Right lobe of liver (tissue), 4 donors: ENCODE measurements at regions not wholly inside any gene's neighbourhood (a gene's known extent, or its start where the extent isn't known, plus 50 kb on each side); places are given as distances from the start of the nearest gene placed in this dataset.

Source experiments
- POLR2A ChIP-seq: fragments of 450-650 bp; IDR thresholded peaks from one replicate; pipeline ENCODE4 v1.6.1; 2017; ENCODE audit warnings: antibody characterized with exemption, mild to moderate bottlenecking
- TF ChIP-seq, protein P1 (sequence below), 4 donors: fragments of 200-600 bp in 3 of 4; fragments of 450-650 bp in 1 of 4; IDR thresholded peaks; one replicate each; pipeline versions ENCODE4 v1.5.1 to v1.8.0; 2016 to 2022; ENCODE audit warnings: antibody characterized with exemption in 4 of 4, mild to moderate bottlenecking in 2 of 4
- donor health status: DM: no; HTN: no; CAD: no.
- donor health status: DM: no; HTN: no; CAD: no.
- donor health status: DM: no; HTN: yes; CAD: no.

DNA sequence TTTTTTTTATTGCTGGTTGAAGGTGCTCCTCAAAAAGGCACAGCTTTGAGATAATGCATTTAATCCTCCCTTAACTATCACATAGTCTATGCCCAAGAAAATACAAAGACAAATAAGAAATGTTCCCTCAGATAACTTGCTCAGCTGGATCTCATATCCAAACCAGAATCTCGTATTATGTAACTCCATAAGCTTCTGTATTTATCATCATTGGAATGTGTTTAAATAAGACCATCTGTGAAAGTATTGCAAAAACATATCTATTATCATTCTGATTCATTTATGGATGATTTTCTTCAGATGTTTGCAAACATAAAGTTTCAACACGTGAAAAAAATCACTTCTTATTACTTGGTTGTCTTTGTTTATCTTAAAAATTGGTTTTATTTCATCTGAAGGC is 190.9 kb downstream of the IRS2 start:
- TF ChIP-seq POLR2A, result no peak
- TF ChIP-seq, protein P1, sequence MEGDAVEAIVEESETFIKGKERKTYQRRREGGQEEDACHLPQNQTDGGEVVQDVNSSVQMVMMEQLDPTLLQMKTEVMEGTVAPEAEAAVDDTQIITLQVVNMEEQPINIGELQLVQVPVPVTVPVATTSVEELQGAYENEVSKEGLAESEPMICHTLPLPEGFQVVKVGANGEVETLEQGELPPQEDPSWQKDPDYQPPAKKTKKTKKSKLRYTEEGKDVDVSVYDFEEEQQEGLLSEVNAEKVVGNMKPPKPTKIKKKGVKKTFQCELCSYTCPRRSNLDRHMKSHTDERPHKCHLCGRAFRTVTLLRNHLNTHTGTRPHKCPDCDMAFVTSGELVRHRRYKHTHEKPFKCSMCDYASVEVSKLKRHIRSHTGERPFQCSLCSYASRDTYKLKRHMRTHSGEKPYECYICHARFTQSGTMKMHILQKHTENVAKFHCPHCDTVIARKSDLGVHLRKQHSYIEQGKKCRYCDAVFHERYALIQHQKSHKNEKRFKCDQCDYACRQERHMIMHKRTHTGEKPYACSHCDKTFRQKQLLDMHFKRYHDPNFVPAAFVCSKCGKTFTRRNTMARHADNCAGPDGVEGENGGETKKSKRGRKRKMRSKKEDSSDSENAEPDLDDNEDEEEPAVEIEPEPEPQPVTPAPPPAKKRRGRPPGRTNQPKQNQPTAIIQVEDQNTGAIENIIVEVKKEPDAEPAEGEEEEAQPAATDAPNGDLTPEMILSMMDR (IDR thresholded peaks at IDR 0.05), result no peak
